GM21367 (cell line): ENCODE measurements at regions not wholly inside any gene's neighbourhood (a gene's known extent, or its start where the extent isn't known, plus 50 kb on each side); places are given as distances from the start of the nearest gene placed in this dataset.

Experiments
- ATAC-seq: cut with Tn5 transposase; IDR thresholded peaks from one replicate; pipeline ENCODE4 v1.9.1; 2021; ENCODE audit not compliant: unreplicated experiment

- ATAC-seq, result no peak
Measured at GRCh38 chr15:95346721-95347475, 983.6 kb upstream of the NR2F2 start.

- ATAC-seq, result no peak
Measured at GRCh38 chr15:95347837-95348236, 982.7 kb upstream of the NR2F2 start.

- no peak for ATAC-seq
Measured at GRCh38 chr15:95350908-95351307, 979.6 kb upstream of the NR2F2 start.

GRCh38 chr15:95352631-95353187 is 977.8 kb upstream of the NR2F2 start:
- no peak for ATAC-seq

- ATAC-seq, result no peak
Measured at GRCh38 chr15:95353512-95353911, 977.0 kb upstream of the NR2F2 start.

GRCh38 chr15:95359966-95360365 is 970.5 kb upstream of the NR2F2 start:
- no peak for ATAC-seq

GRCh38 chr15:95362306-95362705 is 968.2 kb upstream of the NR2F2 start:
- no peak for ATAC-seq

- no peak for ATAC-seq
Measured at GRCh38 chr15:95363646-95364045, 966.9 kb upstream of the NR2F2 start.

GRCh38 chr15:95365511-95366107 is 964.9 kb upstream of the NR2F2 start:
- no peak for ATAC-seq

GRCh38 chr15:95368191-95368590 is 962.3 kb upstream of the NR2F2 start:
- no peak for ATAC-seq

- ATAC-seq, result no peak
Measured at GRCh38 chr15:95368755-95369601, 961.5 kb upstream of the NR2F2 start.

GRCh38 chr15:95370291-95370690 is 960.2 kb upstream of the NR2F2 start:
- no peak for ATAC-seq

GRCh38 chr15:95371664-95372063 is 958.8 kb upstream of the NR2F2 start:
- ATAC-seq, result no peak

- no peak for ATAC-seq
Measured at GRCh38 chr15:95375281-95375680, 955.2 kb upstream of the NR2F2 start.

GRCh38 chr15:95377258-95377852 is 953.1 kb upstream of the NR2F2 start:
- no peak for ATAC-seq

GRCh38 chr15:95394186-95395067 is 936.1 kb upstream of the NR2F2 start:
- ATAC-seq, result no peak

- ATAC-seq, result no peak
Measured at GRCh38 chr15:95400428-95400827, 930.1 kb upstream of the NR2F2 start.

GRCh38 chr15:95401587-95401986 is 928.9 kb upstream of the NR2F2 start:
- ATAC-seq, result no peak

GRCh38 chr15:95405447-95405846 is 925.1 kb upstream of the NR2F2 start:
- no peak for ATAC-seq

- ATAC-seq, result no peak
Measured at GRCh38 chr15:95407534-95407933, 923.0 kb upstream of the NR2F2 start.
